Fibroblast of lung (primary cell): ENCODE measurements at regions not wholly inside any gene's neighbourhood (a gene's known extent, or its start where the extent isn't known, plus 50 kb on each side); places are given as distances from the start of the nearest gene placed in this dataset.

Experiments
- CTCF ChIP-seq, 2 donors: IDR thresholded peaks in 1 of 2; conservative IDR thresholded peaks in 1 of 2; 1 replicate in 1 of 2; 2 replicates in 1 of 2; pipeline ENCODE4 v1.5.1; 2011 to 2012; ENCODE audit warnings: low read length in 2 of 2, control low read depth in 1 of 2, inconsistent platforms in 1 of 2, low read depth in 1 of 2, mild to moderate bottlenecking in 1 of 2
- EZH2 ChIP-seq: IDR thresholded peaks from 2 replicates; pipeline ENCODE4 v1.5.1; 2012; ENCODE audit warnings: low read length, control low read depth, mild to moderate bottlenecking; ENCODE audit errors: missing control alignments

GRCh38 chr11:28877340-28877739, 769.2 kb downstream of the METTL15 start:
- TF ChIP-seq CTCF (conservative IDR thresholded peaks at IDR 0.05 in 1 of 2, IDR thresholded peaks at IDR 0.05 in 1 of 2; ENCODE audit: low read depth in 1 of 2, low read length in 2 of 2) (no peak), EZH2 (no peak)
